ENCODE measurements at regions not wholly inside any gene's neighbourhood (a gene's known extent, or its start where the extent isn't known, plus 50 kb on each side); places are given as distances from the start of the nearest gene placed in this dataset.

- Histone ChIP-seq H3K4me1 (ENCODE audit: low read length) (no peaks in the 10 kb centered on the region), H3K79me2 (ENCODE audit: low read length) (no peaks in the 10 kb centered on the region), H3F3A (ENCODE audit: insufficient read depth, low read length) (no peaks in the 10 kb centered on the region), H3K27ac (ENCODE audit: low read length) (no peak overlapping the region), H3K9me3 (replicated peaks; ENCODE audit: insufficient read depth, low read length) (no peaks in the 10 kb centered on the region), H3K4me3 (ENCODE audit: low read length) (no peak overlapping the region), H3K27me3 (replicated peaks; ENCODE audit: insufficient read depth, low read length) (no peaks in the 10 kb centered on the region), H3K9ac (ENCODE audit: low read length) (no peak overlapping the region), H3K4me2 (ENCODE audit: low read depth, low read length) (no peak overlapping the region), H2AFZ (ENCODE audit: low read length) (no peak overlapping the region), H3K9me2 (replicated peaks; ENCODE audit: insufficient read depth, low read length) (no peaks in the 10 kb centered on the region), H3K36me3 (replicated peaks; ENCODE audit: insufficient read depth, low read length) (no peaks in the 10 kb centered on the region), H4K20me1 (ENCODE audit: insufficient read depth, low read length) (no peaks in the 10 kb centered on the region)
- TF ChIP-seq, protein P1, sequence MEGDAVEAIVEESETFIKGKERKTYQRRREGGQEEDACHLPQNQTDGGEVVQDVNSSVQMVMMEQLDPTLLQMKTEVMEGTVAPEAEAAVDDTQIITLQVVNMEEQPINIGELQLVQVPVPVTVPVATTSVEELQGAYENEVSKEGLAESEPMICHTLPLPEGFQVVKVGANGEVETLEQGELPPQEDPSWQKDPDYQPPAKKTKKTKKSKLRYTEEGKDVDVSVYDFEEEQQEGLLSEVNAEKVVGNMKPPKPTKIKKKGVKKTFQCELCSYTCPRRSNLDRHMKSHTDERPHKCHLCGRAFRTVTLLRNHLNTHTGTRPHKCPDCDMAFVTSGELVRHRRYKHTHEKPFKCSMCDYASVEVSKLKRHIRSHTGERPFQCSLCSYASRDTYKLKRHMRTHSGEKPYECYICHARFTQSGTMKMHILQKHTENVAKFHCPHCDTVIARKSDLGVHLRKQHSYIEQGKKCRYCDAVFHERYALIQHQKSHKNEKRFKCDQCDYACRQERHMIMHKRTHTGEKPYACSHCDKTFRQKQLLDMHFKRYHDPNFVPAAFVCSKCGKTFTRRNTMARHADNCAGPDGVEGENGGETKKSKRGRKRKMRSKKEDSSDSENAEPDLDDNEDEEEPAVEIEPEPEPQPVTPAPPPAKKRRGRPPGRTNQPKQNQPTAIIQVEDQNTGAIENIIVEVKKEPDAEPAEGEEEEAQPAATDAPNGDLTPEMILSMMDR (IDR thresholded peaks at IDR 0.05; ENCODE audit: low read length) = no peak
- TF ChIP-seq EZH2phosphoT487 (IDR thresholded peaks at IDR 0.05; ENCODE audit: low read length) (no peak), EZH2 (optimal IDR thresholded peaks at IDR 0.05; ENCODE audit: low read depth, low read length) (no peak)
- no peak for DNase-seq
Observed at GRCh38 chr17:15085890-15086677, 179.0 kb downstream of the PMP22 start.

- H3F3A ChIP-seq (ENCODE audit: insufficient read depth, low read length) = no peaks in the 10 kb centered on the region
- no peak overlapping the region for H3K9ac ChIP-seq (ENCODE audit: low read length)
- no peaks in the 10 kb centered on the region for H3K9me2 ChIP-seq (replicated peaks; ENCODE audit: insufficient read depth, low read length)
- DNase-seq = no peak
- H3K27me3 ChIP-seq (replicated peaks; ENCODE audit: insufficient read depth, low read length) = no peaks in the 10 kb centered on the region
- H3K79me2 ChIP-seq (ENCODE audit: low read length) = no peaks in the 10 kb centered on the region
- H3K27ac ChIP-seq (ENCODE audit: low read length) = no peak overlapping the region
- H3K4me3 ChIP-seq (ENCODE audit: low read length) = no peak overlapping the region
- H3K4me2 ChIP-seq (ENCODE audit: low read depth, low read length) = no peak overlapping the region
- H4K20me1 ChIP-seq (ENCODE audit: insufficient read depth, low read length) = no peaks in the 10 kb centered on the region
- H2AFZ ChIP-seq (ENCODE audit: low read length) = no peak overlapping the region
- H3K9me3 ChIP-seq (replicated peaks; ENCODE audit: insufficient read depth, low read length) = no peaks in the 10 kb centered on the region
- TF ChIP-seq, protein P1 (IDR thresholded peaks at IDR 0.05; ENCODE audit: low read length) = no peak
- TF ChIP-seq EZH2 (optimal IDR thresholded peaks at IDR 0.05; ENCODE audit: low read depth, low read length) = no peak
- TF ChIP-seq EZH2phosphoT487 (IDR thresholded peaks at IDR 0.05; ENCODE audit: low read length) = no peak
- H3K4me1 ChIP-seq (ENCODE audit: low read length) = no peaks in the 10 kb centered on the region
- no peaks in the 10 kb centered on the region for H3K36me3 ChIP-seq (replicated peaks; ENCODE audit: insufficient read depth, low read length)
Observed at GRCh38 chr17:15083225-15083624, 181.9 kb downstream of the PMP22 start.

GRCh38 chr17:15081008-15081407 lies 184.1 kb downstream of the PMP22 start:
- Histone ChIP-seq H3K79me2 (ENCODE audit: low read length) (no peaks in the 10 kb centered on the region), H3K36me3 (replicated peaks; ENCODE audit: insufficient read depth, low read length) (no peaks in the 10 kb centered on the region), H3K4me3 (ENCODE audit: low read length) (no peak overlapping the region), H2AFZ (ENCODE audit: low read length) (no peak overlapping the region), H3K9me2 (replicated peaks; ENCODE audit: insufficient read depth, low read length) (no peaks in the 10 kb centered on the region), H3K4me2 (ENCODE audit: low read depth, low read length) (no peak overlapping the region), H4K20me1 (ENCODE audit: insufficient read depth, low read length) (no peaks in the 10 kb centered on the region), H3K9ac (ENCODE audit: low read length) (no peak overlapping the region), H3F3A (ENCODE audit: insufficient read depth, low read length) (no peaks in the 10 kb centered on the region), H3K27me3 (replicated peaks; ENCODE audit: insufficient read depth, low read length) (no peaks in the 10 kb centered on the region), H3K27ac (ENCODE audit: low read length) (no peak overlapping the region), H3K9me3 (replicated peaks; ENCODE audit: insufficient read depth, low read length) (no peaks in the 10 kb centered on the region), H3K4me1 (ENCODE audit: low read length) (no peaks in the 10 kb centered on the region)
- DNase-seq = no peak
- TF ChIP-seq EZH2phosphoT487 (IDR thresholded peaks at IDR 0.05; ENCODE audit: low read length) (no peak), EZH2 (optimal IDR thresholded peaks at IDR 0.05; ENCODE audit: low read depth, low read length) (no peak)
- TF ChIP-seq, protein P1 (IDR thresholded peaks at IDR 0.05; ENCODE audit: low read length) = no peak
